Neural crest cell (in vitro differentiated cells): ENCODE measurements at regions not wholly inside any gene's neighbourhood (a gene's known extent, or its start where the extent isn't known, plus 50 kb on each side); places are given as distances from the start of the nearest gene placed in this dataset.
A peak's percentile ranks its signal among the peaks of the same experiment; 100 is the strongest.

ENCODE experiments used
- DNase-seq: peaks from one replicate; pipeline ENCODE4 v3.0.0; 2021; ENCODE audit warnings: low read depth, mixed read lengths, low spot score
- H3K27ac Mint-ChIP-seq: one replicate; pipeline ENCODE4 v1.8.0; 2021; ENCODE audit warnings: mild to moderate bottlenecking, mixed read lengths; ENCODE audit not compliant: unreplicated experiment
- H3K27me3 Mint-ChIP-seq: 2 replicates; pipeline ENCODE4 v1.8.0; 2021; ENCODE audit warnings: low read depth, mild to moderate bottlenecking, mixed read lengths
- H3K36me3 Mint-ChIP-seq: 2 replicates; pipeline ENCODE4 v1.8.0; 2021; ENCODE audit warnings: low read depth, mild to moderate bottlenecking, mixed read lengths
- H3K4me1 Mint-ChIP-seq: 2 replicates; pipeline ENCODE4 v1.8.0; 2021; ENCODE audit warnings: mixed read lengths
- H3K4me3 Mint-ChIP-seq: one replicate; pipeline ENCODE4 v1.8.0; 2021; ENCODE audit warnings: mild to moderate bottlenecking, mixed read lengths
- H3K9me3 Mint-ChIP-seq: 2 replicates; pipeline ENCODE4 v1.8.0; 2021; ENCODE audit warnings: mixed read lengths
- TF ChIP-seq, protein P1 (sequence below): fragments of 200-600 bp; sonication (generic); conservative IDR thresholded peaks from 2 replicates; pipeline ENCODE4 v1.5.0; 2021; ENCODE audit warnings: antibody characterized with exemption, mild to moderate bottlenecking

DNA sequence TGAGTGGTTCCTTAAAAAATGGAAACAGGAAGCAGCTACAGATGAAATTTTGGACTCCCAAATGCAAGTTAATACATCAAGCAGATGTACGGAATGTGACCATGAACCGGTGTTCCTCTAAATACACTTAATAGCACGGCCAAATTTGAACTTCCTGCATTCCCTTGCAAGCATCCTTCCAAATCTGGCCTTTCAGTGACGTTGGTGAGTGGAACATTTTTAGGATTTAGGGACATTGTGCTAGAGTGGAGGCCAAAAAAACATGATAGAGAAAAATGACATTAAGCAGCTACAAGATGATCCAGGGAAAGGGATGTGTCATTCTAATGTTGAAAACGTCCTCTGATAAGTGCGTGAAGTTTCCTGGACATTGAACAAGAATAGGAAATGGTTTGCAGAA is 62.1 kb downstream of the CTAGE1 start:
- H3K27me3 Mint-ChIP-seq = peaks cover 86% of the 10 kb centered on the region
- TF ChIP-seq, protein P1, sequence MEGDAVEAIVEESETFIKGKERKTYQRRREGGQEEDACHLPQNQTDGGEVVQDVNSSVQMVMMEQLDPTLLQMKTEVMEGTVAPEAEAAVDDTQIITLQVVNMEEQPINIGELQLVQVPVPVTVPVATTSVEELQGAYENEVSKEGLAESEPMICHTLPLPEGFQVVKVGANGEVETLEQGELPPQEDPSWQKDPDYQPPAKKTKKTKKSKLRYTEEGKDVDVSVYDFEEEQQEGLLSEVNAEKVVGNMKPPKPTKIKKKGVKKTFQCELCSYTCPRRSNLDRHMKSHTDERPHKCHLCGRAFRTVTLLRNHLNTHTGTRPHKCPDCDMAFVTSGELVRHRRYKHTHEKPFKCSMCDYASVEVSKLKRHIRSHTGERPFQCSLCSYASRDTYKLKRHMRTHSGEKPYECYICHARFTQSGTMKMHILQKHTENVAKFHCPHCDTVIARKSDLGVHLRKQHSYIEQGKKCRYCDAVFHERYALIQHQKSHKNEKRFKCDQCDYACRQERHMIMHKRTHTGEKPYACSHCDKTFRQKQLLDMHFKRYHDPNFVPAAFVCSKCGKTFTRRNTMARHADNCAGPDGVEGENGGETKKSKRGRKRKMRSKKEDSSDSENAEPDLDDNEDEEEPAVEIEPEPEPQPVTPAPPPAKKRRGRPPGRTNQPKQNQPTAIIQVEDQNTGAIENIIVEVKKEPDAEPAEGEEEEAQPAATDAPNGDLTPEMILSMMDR = no peak
- H3K4me1 Mint-ChIP-seq = no peaks in the 10 kb centered on the region
- H3K36me3 Mint-ChIP-seq = no peaks in the 10 kb centered on the region
- no peaks in the 10 kb centered on the region for H3K9me3 Mint-ChIP-seq
- no peak overlapping the region for H3K4me3 Mint-ChIP-seq
- no peak overlapping the region for H3K27ac Mint-ChIP-seq
- DNase-seq = no peak

DNA sequence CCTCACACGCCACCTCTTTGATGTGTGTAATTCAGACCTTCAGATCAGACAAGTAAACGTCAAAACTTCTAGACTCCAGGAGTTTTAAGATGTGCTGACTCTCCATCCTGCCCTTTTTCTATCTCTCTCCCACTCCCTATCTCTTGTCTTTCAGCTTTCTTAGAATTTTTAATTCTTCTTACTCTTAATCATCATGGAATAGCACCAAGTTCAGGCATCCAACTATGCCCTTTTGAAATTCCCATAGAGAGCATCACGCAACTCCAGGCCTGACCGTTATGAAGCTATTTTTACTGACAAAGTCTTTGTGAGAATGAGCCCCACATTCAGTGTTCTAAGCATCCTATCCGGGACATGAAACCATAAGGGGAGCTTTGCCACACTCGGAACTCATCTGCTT is 62.6 kb downstream of the CTAGE1 start:
- Mint-ChIP-seq H3K27ac (no peak overlapping the region), H3K36me3 (no peaks in the 10 kb centered on the region), H3K4me3 (no peak overlapping the region)

DNA sequence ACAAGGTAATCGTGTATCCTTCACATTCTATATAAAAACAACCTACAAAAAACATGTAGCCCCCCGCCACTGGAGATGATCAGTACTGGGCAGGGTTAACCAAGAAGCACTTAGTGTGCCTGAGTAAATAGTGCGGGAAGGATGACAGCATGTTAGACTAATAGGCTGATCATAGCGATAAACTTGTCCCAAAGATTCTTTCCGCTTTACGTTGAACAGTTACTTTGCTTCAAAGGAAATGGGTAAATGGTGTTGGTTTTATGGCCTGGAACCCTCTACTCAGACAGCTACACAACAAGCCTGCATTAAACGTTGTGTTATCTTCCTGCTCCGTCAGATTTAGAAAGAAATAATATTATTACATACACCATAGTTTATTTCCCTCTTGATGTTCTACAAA is 67.7 kb downstream of the CTAGE1 start:
- H3K9me3 Mint-ChIP-seq = no peaks in the 10 kb centered on the region
- TF ChIP-seq, protein P1 = no peak
- no peak overlapping the region for H3K27ac Mint-ChIP-seq
- no peak for DNase-seq
- no peak overlapping the region for H3K4me3 Mint-ChIP-seq
- H3K27me3 Mint-ChIP-seq = peaks cover 95% of the 10 kb centered on the region
- peaks cover 40% of the 10 kb centered on the region for H3K4me1 Mint-ChIP-seq
- H3K36me3 Mint-ChIP-seq = no peaks in the 10 kb centered on the region

More for the DNA sequence above, 62.6 kb downstream of the CTAGE1 start:
- no peaks in the 10 kb centered on the region for H3K9me3 Mint-ChIP-seq
- H3K27me3 Mint-ChIP-seq = peaks cover 86% of the 10 kb centered on the region
- TF ChIP-seq, protein P1 = no peak
- H3K4me1 Mint-ChIP-seq = no peaks in the 10 kb centered on the region
- DNase-seq = no peak

DNA sequence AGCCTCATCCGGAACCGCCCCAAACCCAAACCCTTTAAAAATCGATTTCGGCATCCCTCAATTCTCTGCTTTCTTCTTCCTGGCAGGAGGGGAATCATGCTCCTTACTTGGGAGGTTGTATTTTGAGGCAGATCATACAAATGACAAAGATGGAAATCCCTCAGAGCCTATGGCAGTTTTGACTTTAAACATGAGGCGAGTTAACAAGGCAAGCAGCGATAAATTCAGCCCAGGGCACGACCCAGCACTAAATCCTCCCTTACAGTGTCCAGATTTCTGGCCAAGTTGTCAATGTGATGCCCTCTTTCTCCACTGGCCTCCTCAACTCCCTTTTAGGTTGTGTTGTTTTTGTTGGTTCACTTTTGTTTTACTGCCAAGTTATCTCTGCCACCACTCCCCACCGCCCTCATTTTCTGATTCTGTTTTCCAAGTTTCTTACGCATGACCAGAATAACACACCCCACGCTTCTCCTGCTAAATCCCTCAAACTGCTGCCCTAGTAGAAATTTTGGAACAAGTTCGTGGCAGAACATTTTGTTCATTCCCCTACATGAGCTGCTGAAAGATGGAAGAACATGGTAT is 68.3 kb downstream of the CTAGE1 start:
- TF ChIP-seq, protein P1 = no peak
- Mint-ChIP-seq H3K4me3 (peak overlapping the region; percentile 74), H3K9me3 (no peaks in the 10 kb centered on the region), H3K27me3 (peaks cover 92% of the 10 kb centered on the region), H3K4me1 (peaks cover 40% of the 10 kb centered on the region), H3K27ac (no peak overlapping the region), H3K36me3 (no peaks in the 10 kb centered on the region)
- DNase-seq = no peak

DNA sequence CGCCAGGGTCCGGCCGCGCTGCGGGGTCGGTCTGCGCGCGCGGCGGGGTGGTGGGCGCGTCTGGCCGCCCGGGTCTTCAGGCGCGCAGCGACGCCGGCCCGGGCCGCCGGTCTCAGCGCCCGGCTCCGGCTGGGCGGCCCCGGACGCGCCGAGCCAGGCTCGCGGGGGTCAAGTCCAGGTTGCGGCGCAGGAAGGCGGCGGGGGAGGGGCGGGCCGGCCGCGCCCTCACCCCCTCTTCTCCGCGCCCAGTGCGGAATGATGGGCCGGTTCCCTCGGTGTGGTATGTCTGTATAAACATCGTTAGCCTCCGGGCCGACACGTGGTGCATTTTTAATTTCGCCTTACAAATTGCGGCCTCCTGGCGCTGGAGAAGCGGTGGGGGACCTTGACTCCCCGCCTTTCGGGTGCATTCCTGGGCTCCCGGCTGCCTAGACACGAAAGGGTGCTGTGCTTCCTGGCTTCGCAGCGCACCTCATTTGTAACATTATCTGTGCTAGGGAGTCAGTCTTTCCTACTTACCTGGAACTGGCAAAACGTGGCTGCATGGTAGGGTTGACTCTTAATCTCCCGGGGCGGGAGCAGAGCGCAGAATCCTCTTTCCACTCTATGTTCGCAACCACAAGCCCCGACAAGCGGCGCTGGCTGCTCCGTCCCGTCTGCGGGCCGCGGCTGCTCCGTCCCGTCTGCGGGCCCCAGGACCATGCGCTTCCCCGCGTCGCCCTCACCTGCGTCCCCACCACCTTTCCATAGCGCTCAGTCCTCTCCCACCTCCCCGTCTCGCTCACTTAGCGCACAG is 69.0 kb downstream of the CTAGE1 start:
- Mint-ChIP-seq H3K4me3 (peak overlapping the region; percentile 76), H3K4me1 (peaks cover 40% of the 10 kb centered on the region), H3K27me3 (peaks cover 88% of the 10 kb centered on the region), H3K9me3 (no peaks in the 10 kb centered on the region), H3K36me3 (no peaks in the 10 kb centered on the region), H3K27ac (no peak overlapping the region)
- TF ChIP-seq, protein P1 = no peak
- no peak for DNase-seq
